ENCODE measurements at regions not wholly inside any gene's neighbourhood (a gene's known extent, or its start where the extent isn't known, plus 50 kb on each side); places are given as distances from the start of the nearest gene placed in this dataset.

DNA sequence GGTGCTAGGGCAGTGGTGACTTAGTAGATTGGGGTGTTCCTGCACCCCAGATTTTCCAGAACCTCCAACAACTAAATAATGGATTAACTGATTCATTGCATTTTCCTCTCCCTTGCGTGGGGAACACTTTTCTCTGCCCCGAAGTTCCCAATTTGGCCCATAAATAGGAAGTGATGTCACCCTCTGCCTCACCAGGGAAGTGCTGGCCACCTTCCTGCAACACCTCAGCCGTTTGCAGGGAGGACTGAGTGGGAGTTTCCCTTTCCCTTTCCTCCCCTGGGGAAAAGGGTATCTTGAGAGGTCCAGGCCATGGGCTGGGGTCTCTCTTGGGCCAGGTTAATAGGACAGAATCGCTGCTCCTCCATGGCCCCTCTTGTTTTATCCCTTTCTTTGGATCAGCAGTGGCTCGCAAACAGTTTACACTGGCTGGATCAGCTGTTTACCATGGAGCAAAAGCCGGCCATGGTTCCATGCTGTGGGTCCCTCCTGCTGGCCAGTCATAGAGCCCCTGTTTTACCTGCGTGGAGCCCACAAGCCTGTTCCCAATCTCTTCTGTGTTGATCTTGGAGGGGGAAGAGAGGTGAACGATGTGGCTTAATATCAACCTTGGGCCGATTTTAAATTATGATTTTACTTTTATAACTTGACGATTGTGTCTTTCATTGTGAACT lies 91.6 kb upstream of the VRK1 start:
- Histone ChIP-seq H3K79me2 (ENCODE audit: insufficient read depth, low read length) (no peaks in the 10 kb centered on the region), H3K9me2 (ENCODE audit: insufficient read depth) (no peaks in the 10 kb centered on the region), H3K4me2 (ENCODE audit: low read length) (no peak overlapping the region), H3K36me3 (ENCODE audit: control insufficient read depth in 1 of 2, insufficient read depth in 2 of 2, low read length in 2 of 2) (no peaks in the 10 kb centered on the region), H3K9ac (ENCODE audit: low read length) (no peak overlapping the region), H2AFZ (ENCODE audit: low read depth, low read length, poor library complexity, severe bottlenecking) (no peak overlapping the region), H3K27ac (ENCODE audit: low read depth, low read length) (no peak overlapping the region), H3K9me3 (ENCODE audit: control insufficient read depth in 1 of 2, insufficient read depth in 1 of 2, low read depth in 1 of 2, low read length in 2 of 2) (no peaks in the 10 kb centered on the region), H3K4me1 (ENCODE audit: control insufficient read depth in 1 of 2, insufficient read depth in 2 of 2, low read length in 2 of 2) (no peaks in the 10 kb centered on the region), H3K27me3 (ENCODE audit: insufficient read depth, low read length) (no peaks in the 10 kb centered on the region), H4K20me1 (ENCODE audit: insufficient read depth) (no peaks in the 10 kb centered on the region), H3K4me3 (replicated peaks in 1 of 2; ENCODE audit: low read depth in 1 of 2, low read length in 2 of 2) (no peak overlapping the region)
- DNase-seq (ENCODE audit: low read depth, low spot score) (no peak), ATAC-seq (no peak)
- no peak for TF ChIP-seq ZNF274 (IDR thresholded peaks at IDR 0.05; ENCODE audit: low read depth, low read length)
- TF ChIP-seq, protein P1, sequence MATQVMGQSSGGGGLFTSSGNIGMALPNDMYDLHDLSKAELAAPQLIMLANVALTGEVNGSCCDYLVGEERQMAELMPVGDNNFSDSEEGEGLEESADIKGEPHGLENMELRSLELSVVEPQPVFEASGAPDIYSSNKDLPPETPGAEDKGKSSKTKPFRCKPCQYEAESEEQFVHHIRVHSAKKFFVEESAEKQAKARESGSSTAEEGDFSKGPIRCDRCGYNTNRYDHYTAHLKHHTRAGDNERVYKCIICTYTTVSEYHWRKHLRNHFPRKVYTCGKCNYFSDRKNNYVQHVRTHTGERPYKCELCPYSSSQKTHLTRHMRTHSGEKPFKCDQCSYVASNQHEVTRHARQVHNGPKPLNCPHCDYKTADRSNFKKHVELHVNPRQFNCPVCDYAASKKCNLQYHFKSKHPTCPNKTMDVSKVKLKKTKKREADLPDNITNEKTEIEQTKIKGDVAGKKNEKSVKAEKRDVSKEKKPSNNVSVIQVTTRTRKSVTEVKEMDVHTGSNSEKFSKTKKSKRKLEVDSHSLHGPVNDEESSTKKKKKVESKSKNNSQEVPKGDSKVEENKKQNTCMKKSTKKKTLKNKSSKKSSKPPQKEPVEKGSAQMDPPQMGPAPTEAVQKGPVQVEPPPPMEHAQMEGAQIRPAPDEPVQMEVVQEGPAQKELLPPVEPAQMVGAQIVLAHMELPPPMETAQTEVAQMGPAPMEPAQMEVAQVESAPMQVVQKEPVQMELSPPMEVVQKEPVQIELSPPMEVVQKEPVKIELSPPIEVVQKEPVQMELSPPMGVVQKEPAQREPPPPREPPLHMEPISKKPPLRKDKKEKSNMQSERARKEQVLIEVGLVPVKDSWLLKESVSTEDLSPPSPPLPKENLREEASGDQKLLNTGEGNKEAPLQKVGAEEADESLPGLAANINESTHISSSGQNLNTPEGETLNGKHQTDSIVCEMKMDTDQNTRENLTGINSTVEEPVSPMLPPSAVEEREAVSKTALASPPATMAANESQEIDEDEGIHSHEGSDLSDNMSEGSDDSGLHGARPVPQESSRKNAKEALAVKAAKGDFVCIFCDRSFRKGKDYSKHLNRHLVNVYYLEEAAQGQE (IDR thresholded peaks at IDR 0.05; ENCODE audit: low read depth), result no peak
- TF ChIP-seq, protein P2, sequence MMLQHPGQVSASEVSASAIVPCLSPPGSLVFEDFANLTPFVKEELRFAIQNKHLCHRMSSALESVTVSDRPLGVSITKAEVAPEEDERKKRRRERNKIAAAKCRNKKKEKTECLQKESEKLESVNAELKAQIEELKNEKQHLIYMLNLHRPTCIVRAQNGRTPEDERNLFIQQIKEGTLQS (IDR thresholded peaks at IDR 0.05), result no peak
- TF ChIP-seq CEBPB (IDR thresholded peaks at IDR 0.05; ENCODE audit: low read depth), result no peak
- TF ChIP-seq EZH2 (IDR thresholded peaks at IDR 0.05), result no peak
- RAD21 ChIA-PET (ENCODE audit: low non-redundant PET in 1 of 2, low total read pairs in 2 of 2, uncharacterized antibody in 2 of 2, unreplicated experiment in 2 of 2), result no interaction called here
- POLR2A ChIA-PET, result no interaction called here
- BruUV-seq (replicated peaks), result no TSS peak
- CTCF ChIA-PET, result no interaction called here
- intact Hi-C loops (cut with micrococcal nuclease), result no loop called here

DNA sequence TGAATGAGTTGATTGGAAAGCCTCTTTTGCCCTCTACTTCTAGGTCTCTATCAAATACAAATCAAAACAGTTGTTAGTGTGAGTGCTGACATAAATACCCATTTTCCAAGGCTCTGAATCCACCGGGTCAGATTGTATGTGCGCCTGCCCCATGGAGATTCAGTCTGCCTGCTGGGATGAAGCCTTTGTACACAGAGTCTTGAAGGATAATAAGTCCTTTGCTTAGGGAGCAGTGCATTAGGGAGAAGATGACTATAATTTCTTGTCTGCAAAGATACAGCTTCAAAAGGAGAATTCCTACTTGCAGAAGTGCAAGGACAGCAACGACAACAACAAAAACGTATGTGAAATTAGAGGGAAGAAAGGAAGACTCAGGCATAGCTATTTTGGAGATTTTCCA lies 90.3 kb upstream of the VRK1 start:
- H3K36me3 ChIP-seq (ENCODE audit: control insufficient read depth in 1 of 2, insufficient read depth in 2 of 2, low read length in 2 of 2), result no peaks in the 10 kb centered on the region
- H3K9me2 ChIP-seq (ENCODE audit: insufficient read depth), result no peaks in the 10 kb centered on the region
- intact Hi-C loops (cut with micrococcal nuclease), result no loop called here
- no peak overlapping the region for H3K9ac ChIP-seq (ENCODE audit: low read length)
- no peak overlapping the region for H3K4me2 ChIP-seq (ENCODE audit: low read length)
- no peak overlapping the region for H3K4me3 ChIP-seq (replicated peaks in 1 of 2; ENCODE audit: low read depth in 1 of 2, low read length in 2 of 2)
- H3K4me1 ChIP-seq (ENCODE audit: control insufficient read depth in 1 of 2, insufficient read depth in 2 of 2, low read length in 2 of 2), result no peaks in the 10 kb centered on the region
- CTCF ChIA-PET, result no interaction called here
- no peaks in the 10 kb centered on the region for H3K27me3 ChIP-seq (ENCODE audit: insufficient read depth, low read length)
- no peak overlapping the region for H3K27ac ChIP-seq (ENCODE audit: low read depth, low read length)
- H2AFZ ChIP-seq (ENCODE audit: low read depth, low read length, poor library complexity, severe bottlenecking), result no peak overlapping the region
- POLR2A ChIA-PET, result no interaction called here
- no peaks in the 10 kb centered on the region for H3K79me2 ChIP-seq (ENCODE audit: insufficient read depth, low read length)
- no peak for DNase-seq (ENCODE audit: low read depth, low spot score)
- TF ChIP-seq, protein P2 (IDR thresholded peaks at IDR 0.05), result no peak
- no peaks in the 10 kb centered on the region for H3K9me3 ChIP-seq (ENCODE audit: control insufficient read depth in 1 of 2, insufficient read depth in 1 of 2, low read depth in 1 of 2, low read length in 2 of 2)
- H4K20me1 ChIP-seq (ENCODE audit: insufficient read depth), result no peaks in the 10 kb centered on the region
- ATAC-seq, result no peak
- RAD21 ChIA-PET (ENCODE audit: low non-redundant PET in 1 of 2, low total read pairs in 2 of 2, uncharacterized antibody in 2 of 2, unreplicated experiment in 2 of 2), result no interaction called here
- no TSS peak for BruUV-seq (replicated peaks)
